ENCODE measurements at regions not wholly inside any gene's neighbourhood (a gene's known extent, or its start where the extent isn't known, plus 50 kb on each side); places are given as distances from the start of the nearest gene placed in this dataset.

DNA sequence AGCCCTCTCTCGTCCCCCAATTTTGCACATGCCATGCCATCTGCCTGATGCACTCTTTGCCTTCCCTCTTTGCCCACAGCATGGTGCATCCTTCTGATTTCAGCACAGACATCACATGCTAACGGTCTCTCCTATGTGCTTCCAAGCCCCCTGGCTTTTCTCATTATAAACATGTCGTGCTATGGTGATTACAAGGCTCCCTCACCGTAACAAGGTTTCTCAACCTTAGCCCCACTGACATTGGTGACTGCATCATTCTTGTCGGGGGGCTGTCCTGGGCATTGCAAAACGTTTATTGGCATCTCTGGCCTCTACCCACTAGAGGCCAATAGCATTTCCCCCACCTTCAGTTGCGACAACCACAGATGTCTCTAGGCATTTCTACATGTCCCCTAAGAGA, 187.2 kb downstream of the TFAP2C start:
- Histone ChIP-seq H3K27ac (ENCODE audit: control insufficient read depth, insufficient read depth) (no peak overlapping the region), H3K9ac (ENCODE audit: control insufficient read depth, insufficient read depth, low read length) (no peak overlapping the region), H4K20me1 (ENCODE audit: control insufficient read depth, insufficient read depth) (no peaks in the 10 kb centered on the region), H2AFZ (ENCODE audit: control insufficient read depth, low read depth, low read length) (no peak overlapping the region), H3K79me2 (ENCODE audit: control insufficient read depth, insufficient read depth, low read length) (no peaks in the 10 kb centered on the region), H3K36me3 (ENCODE audit: control insufficient read depth in 2 of 2, insufficient read depth in 2 of 2, low read length in 1 of 2) (no peaks in the 10 kb centered on the region), H3K27me3 (replicated peaks in 1 of 2; ENCODE audit: control insufficient read depth in 2 of 2, insufficient read depth in 2 of 2, low read length in 1 of 2) (no peaks in the 10 kb centered on the region; a peak in 1 of 4 replicates), H3K4me3 (no peak overlapping the region), H3K4me1 (ENCODE audit: control insufficient read depth, insufficient read depth, low read length) (no peaks in the 10 kb centered on the region), H3K9me3 (replicated peaks; ENCODE audit: control insufficient read depth, insufficient read depth, low read length) (no peaks in the 10 kb centered on the region), H3K4me2 (ENCODE audit: control insufficient read depth, insufficient read depth) (no peak overlapping the region)
- 15% methylated on average over 7 of the region's 7 CpGs for WGBS (ENCODE audit: insufficient coverage, insufficient replicate concordance, low lambda C conversion rate, missing lambda C conversion rate)
- ChIA-PET RAD21 (ENCODE audit: unreplicated experiment) (no interaction called here), CTCF (no interaction called here), POLR2A (no interaction called here), SMC1A (ENCODE audit: uncharacterized antibody, unreplicated experiment) (no interaction called here)
- FAIRE-seq (no peak), DNase-seq (ENCODE audit: low read depth, low spot score) (no peak), ATAC-seq (no peak)
- in situ Hi-C loops (cut with MboI) (no loop called here), intact Hi-C loops (cut with micrococcal nuclease; ENCODE audit: unreplicated experiment) (no loop called here)
- no TSS peak for BruUV-seq (replicated peaks)
- TF ChIP-seq, protein P1, sequence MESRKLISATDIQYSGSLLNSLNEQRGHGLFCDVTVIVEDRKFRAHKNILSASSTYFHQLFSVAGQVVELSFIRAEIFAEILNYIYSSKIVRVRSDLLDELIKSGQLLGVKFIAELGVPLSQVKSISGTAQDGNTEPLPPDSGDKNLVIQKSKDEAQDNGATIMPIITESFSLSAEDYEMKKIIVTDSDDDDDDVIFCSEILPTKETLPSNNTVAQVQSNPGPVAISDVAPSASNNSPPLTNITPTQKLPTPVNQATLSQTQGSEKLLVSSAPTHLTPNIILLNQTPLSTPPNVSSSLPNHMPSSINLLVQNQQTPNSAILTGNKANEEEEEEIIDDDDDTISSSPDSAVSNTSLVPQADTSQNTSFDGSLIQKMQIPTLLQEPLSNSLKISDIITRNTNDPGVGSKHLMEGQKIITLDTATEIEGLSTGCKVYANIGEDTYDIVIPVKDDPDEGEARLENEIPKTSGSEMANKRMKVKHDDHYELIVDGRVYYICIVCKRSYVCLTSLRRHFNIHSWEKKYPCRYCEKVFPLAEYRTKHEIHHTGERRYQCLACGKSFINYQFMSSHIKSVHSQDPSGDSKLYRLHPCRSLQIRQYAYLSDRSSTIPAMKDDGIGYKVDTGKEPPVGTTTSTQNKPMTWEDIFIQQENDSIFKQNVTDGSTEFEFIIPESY (IDR thresholded peaks at IDR 0.05), result no peak
- TF ChIP-seq, protein P2, sequence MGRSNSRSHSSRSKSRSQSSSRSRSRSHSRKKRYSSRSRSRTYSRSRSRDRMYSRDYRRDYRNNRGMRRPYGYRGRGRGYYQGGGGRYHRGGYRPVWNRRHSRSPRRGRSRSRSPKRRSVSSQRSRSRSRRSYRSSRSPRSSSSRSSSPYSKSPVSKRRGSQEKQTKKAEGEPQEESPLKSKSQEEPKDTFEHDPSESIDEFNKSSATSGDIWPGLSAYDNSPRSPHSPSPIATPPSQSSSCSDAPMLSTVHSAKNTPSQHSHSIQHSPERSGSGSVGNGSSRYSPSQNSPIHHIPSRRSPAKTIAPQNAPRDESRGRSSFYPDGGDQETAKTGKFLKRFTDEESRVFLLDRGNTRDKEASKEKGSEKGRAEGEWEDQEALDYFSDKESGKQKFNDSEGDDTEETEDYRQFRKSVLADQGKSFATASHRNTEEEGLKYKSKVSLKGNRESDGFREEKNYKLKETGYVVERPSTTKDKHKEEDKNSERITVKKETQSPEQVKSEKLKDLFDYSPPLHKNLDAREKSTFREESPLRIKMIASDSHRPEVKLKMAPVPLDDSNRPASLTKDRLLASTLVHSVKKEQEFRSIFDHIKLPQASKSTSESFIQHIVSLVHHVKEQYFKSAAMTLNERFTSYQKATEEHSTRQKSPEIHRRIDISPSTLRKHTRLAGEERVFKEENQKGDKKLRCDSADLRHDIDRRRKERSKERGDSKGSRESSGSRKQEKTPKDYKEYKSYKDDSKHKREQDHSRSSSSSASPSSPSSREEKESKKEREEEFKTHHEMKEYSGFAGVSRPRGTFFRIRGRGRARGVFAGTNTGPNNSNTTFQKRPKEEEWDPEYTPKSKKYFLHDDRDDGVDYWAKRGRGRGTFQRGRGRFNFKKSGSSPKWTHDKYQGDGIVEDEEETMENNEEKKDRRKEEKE (IDR thresholded peaks at IDR 0.05), result no peak
- TF ChIP-seq MTA3 (IDR thresholded peaks at IDR 0.05; ENCODE audit: borderline replicate concordance, low read length) (no peak), SUPT20H (IDR thresholded peaks at IDR 0.05; ENCODE audit: borderline replicate concordance, control insufficient read depth, low read depth, low read length) (no peak), RFX5 (IDR thresholded peaks at IDR 0.05; ENCODE audit: low read depth, low read length) (no peak), TBL1XR1 (IDR thresholded peaks at IDR 0.05; ENCODE audit: low read depth, low read length) (no peak), CEBPB (IDR thresholded peaks at IDR 0.05; ENCODE audit: borderline replicate concordance in 1 of 2, low read depth in 2 of 2, low read length in 2 of 2) (no peak), CBFB (IDR thresholded peaks at IDR 0.05; ENCODE audit: low read depth) (no peak), POLR2AphosphoS5 (IDR thresholded peaks at IDR 0.05; ENCODE audit: low read length) (no peak), RAD51 (IDR thresholded peaks at IDR 0.05) (no peak), NFIC (IDR thresholded peaks at IDR 0.05; ENCODE audit: low read depth, low read length) (no peak), KDM1A (IDR thresholded peaks at IDR 0.05; ENCODE audit: borderline replicate concordance) (no peak)
- TF ChIP-seq, protein P3, sequence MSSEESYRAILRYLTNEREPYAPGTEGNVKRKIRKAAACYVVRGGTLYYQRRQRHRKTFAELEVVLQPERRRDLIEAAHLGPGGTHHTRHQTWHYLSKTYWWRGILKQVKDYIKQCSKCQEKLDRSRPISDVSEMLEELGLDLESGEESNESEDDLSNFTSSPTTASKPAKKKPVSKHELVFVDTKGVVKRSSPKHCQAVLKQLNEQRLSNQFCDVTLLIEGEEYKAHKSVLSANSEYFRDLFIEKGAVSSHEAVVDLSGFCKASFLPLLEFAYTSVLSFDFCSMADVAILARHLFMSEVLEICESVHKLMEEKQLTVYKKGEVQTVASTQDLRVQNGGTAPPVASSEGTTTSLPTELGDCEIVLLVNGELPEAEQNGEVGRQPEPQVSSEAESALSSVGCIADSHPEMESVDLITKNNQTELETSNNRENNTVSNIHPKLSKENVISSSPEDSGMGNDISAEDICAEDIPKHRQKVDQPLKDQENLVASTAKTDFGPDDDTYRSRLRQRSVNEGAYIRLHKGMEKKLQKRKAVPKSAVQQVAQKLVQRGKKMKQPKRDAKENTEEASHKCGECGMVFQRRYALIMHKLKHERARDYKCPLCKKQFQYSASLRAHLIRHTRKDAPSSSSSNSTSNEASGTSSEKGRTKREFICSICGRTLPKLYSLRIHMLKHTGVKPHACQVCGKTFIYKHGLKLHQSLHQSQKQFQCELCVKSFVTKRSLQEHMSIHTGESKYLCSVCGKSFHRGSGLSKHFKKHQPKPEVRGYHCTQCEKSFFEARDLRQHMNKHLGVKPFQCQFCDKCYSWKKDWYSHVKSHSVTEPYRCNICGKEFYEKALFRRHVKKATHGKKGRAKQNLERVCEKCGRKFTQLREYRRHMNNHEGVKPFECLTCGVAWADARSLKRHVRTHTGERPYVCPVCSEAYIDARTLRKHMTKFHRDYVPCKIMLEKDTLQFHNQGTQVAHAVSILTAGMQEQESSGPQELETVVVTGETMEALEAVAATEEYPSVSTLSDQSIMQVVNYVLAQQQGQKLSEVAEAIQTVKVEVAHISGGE (CRISPR knock-in tag; IDR thresholded peaks at IDR 0.05), result no peak
- TF ChIP-seq, protein P4, sequence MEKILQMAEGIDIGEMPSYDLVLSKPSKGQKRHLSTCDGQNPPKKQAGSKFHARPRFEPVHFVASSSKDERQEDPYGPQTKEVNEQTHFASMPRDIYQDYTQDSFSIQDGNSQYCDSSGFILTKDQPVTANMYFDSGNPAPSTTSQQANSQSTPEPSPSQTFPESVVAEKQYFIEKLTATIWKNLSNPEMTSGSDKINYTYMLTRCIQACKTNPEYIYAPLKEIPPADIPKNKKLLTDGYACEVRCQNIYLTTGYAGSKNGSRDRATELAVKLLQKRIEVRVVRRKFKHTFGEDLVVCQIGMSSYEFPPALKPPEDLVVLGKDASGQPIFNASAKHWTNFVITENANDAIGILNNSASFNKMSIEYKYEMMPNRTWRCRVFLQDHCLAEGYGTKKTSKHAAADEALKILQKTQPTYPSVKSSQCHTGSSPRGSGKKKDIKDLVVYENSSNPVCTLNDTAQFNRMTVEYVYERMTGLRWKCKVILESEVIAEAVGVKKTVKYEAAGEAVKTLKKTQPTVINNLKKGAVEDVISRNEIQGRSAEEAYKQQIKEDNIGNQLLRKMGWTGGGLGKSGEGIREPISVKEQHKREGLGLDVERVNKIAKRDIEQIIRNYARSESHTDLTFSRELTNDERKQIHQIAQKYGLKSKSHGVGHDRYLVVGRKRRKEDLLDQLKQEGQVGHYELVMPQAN (conservative IDR thresholded peaks at IDR 0.05), result no peak
- TF ChIP-seq, protein P5, sequence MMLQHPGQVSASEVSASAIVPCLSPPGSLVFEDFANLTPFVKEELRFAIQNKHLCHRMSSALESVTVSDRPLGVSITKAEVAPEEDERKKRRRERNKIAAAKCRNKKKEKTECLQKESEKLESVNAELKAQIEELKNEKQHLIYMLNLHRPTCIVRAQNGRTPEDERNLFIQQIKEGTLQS (IDR thresholded peaks at IDR 0.05; ENCODE audit: borderline replicate concordance, extremely low read depth, low read depth, low read length), result no peak
